H1 (cell line): ENCODE measurements at regions not wholly inside any gene's neighbourhood (a gene's known extent, or its start where the extent isn't known, plus 50 kb on each side); places are given as distances from the start of the nearest gene placed in this dataset.
A peak's percentile ranks its signal among the peaks of the same experiment; 100 is the strongest.

Experiments
- CTCF ChIA-PET: fragments of 300-600 bp; sonication (Branson Sonifier 250); formaldehyde crosslinking; loops from one replicate; lab custom pipeline; 2021; ENCODE audit not compliant: partially characterized antibody; lab: Charles Lee
- POLR2A ChIA-PET: fragments of 300-600 bp; sonication (Branson Sonifier 250); formaldehyde crosslinking; loops from one replicate; lab custom pipeline; 2021; ENCODE audit warnings: inconsistent platforms; ENCODE audit not compliant: partially characterized antibody; lab: Charles Lee
- DNase-seq, 2 experiments: peaks; one replicate each; pipeline versions ENCODE4 v3.0.0 to v3.0.0-alpha.2; 2010 to 2022; ENCODE audit warnings: low spot score in 2 of 2, low read depth in 1 of 2, mixed read lengths in 1 of 2
- FAIRE-seq: peaks from 2 replicates; lab custom pipeline; 2011; peaks lifted over from hg19 to GRCh38; lab: Jason Lieb, UNC
- H2AFZ ChIP-seq: 2 replicates; pipeline ENCODE4 v1.8.1; 2012; ENCODE audit warnings: low read length, inconsistent platforms
- H2AK5ac ChIP-seq: 2 replicates; pipeline ENCODE4 v1.6.1; 2013; ENCODE audit warnings: low read depth, low read length
- H2BK120ac ChIP-seq: replicated peaks from 2 replicates; pipeline ENCODE3; 2013; ENCODE audit warnings: low read depth, low read length, inconsistent platforms
- H2BK12ac ChIP-seq: 2 replicates; pipeline ENCODE4 v1.6.1; 2013; ENCODE audit warnings: low read depth, low read length
- H2BK15ac ChIP-seq: 2 replicates; pipeline ENCODE4 v1.6.1; 2013; ENCODE audit warnings: low read length
- H2BK20ac ChIP-seq: 2 replicates; pipeline ENCODE4 v1.6.1; 2013; ENCODE audit warnings: low read length
- H2BK5ac ChIP-seq: 2 replicates; pipeline ENCODE4 v1.6.1; 2013; ENCODE audit warnings: low read depth, low read length
- H3K14ac ChIP-seq: 2 replicates; pipeline ENCODE4 v1.6.1; 2013; ENCODE audit warnings: inconsistent platforms; ENCODE audit not compliant: insufficient read length
- H3K18ac ChIP-seq: 2 replicates; pipeline ENCODE4 v1.6.1; 2013; ENCODE audit warnings: low read length; ENCODE audit errors: extremely low read depth
- H3K23ac ChIP-seq: 2 replicates; pipeline ENCODE4 v1.6.1; 2013; ENCODE audit warnings: inconsistent platforms; ENCODE audit not compliant: insufficient read length
- H3K23me2 ChIP-seq: 2 replicates; pipeline ENCODE4 v1.6.1; 2013; ENCODE audit warnings: low read depth, low read length
- H3K27ac ChIP-seq: 2 replicates; pipeline ENCODE4 v1.6.1; 2011; ENCODE audit warnings: low read depth, low read length, inconsistent platforms
- H3K27me3 ChIP-seq, 4 experiments: replicated peaks in 1 of 4; 1 replicate in 1 of 4; 2 replicates in 3 of 4; pipeline versions ENCODE4 v1.6.1 to v1.8.1; 2011 to 2013; ENCODE audit warnings: low read length in 3 of 4, mild to moderate bottlenecking in 3 of 4, inconsistent platforms in 2 of 4, mixed read lengths in 2 of 4, moderate library complexity in 1 of 4; ENCODE audit not compliant: control insufficient read depth in 3 of 4, insufficient read depth in 3 of 4; ENCODE audit errors: extremely low read depth in 1 of 4
- H3K36me3 ChIP-seq, 4 experiments: 2 replicates each; pipeline versions ENCODE4 v1.6.1 to v1.8.1; 2011 to 2013; ENCODE audit warnings: mild to moderate bottlenecking in 4 of 4, low read length in 3 of 4, moderate library complexity in 2 of 4, control low read depth in 1 of 4, inconsistent platforms in 1 of 4; ENCODE audit not compliant: insufficient read depth in 4 of 4, control insufficient read depth in 2 of 4
- H3K4ac ChIP-seq: replicated peaks from 2 replicates; pipeline ENCODE3; 2013; ENCODE audit warnings: low read length, low read depth, mixed read lengths, inconsistent platforms; ENCODE audit not compliant: insufficient read length
- H3K4me1 ChIP-seq, 4 experiments: replicated peaks in 1 of 4; 1 replicate in 1 of 4; 2 replicates in 3 of 4; pipeline versions ENCODE4 v1.6.1 to v1.8.1; 2011 to 2013; ENCODE audit warnings: low read length in 3 of 4, inconsistent platforms in 2 of 4, mixed read lengths in 1 of 4; ENCODE audit not compliant: insufficient read depth in 4 of 4, control insufficient read depth in 3 of 4
- H3K4me2 ChIP-seq, 2 experiments: 2 replicates each; pipeline versions ENCODE4 v1.6.1 to v1.8.1; 2011 to 2013; ENCODE audit warnings: low read depth in 2 of 2, low read length in 2 of 2, control low read depth in 1 of 2, inconsistent platforms in 1 of 2, mild to moderate bottlenecking in 1 of 2; ENCODE audit not compliant: insufficient read depth in 1 of 2
- H3K4me3 ChIP-seq, 4 experiments: fragments of 200-600, 300-600 bp in 1 of 4; sonication (generic), shearing (Covaris generic), sonication (Bioruptor Twin) in 1 of 4; 2 replicates each; pipeline versions ENCODE4 v1.5.1 to v1.8.1; 2011 to 2016; ENCODE audit warnings: low read length in 4 of 4, low read depth in 3 of 4, control low read depth in 2 of 4, inconsistent platforms in 2 of 4, mild to moderate bottlenecking in 2 of 4, mixed read lengths in 1 of 4, moderate library complexity in 1 of 4; ENCODE audit not compliant: insufficient read depth in 2 of 4; ENCODE audit errors: extremely low read depth in 1 of 4
- H3K56ac ChIP-seq: replicated peaks from 2 replicates; pipeline ENCODE3; 2013; ENCODE audit warnings: low read depth, mild to moderate bottlenecking, mixed read lengths, low read length, inconsistent platforms; ENCODE audit not compliant: insufficient read length
- H3K79me1 ChIP-seq: 2 replicates; pipeline ENCODE4 v1.6.1; 2013; ENCODE audit warnings: low read depth, low read length, control low read depth
- H3K79me2 ChIP-seq, 2 experiments: 2 replicates each; pipeline versions ENCODE4 v1.6.1 to v1.8.1; 2012 to 2013; ENCODE audit warnings: low read length in 2 of 2, mild to moderate bottlenecking in 2 of 2, inconsistent platforms in 1 of 2; ENCODE audit not compliant: insufficient read depth in 2 of 2, control insufficient read depth in 1 of 2
- H3K9ac ChIP-seq, 4 experiments: replicated peaks in 1 of 4; 1 replicate in 1 of 4; 2 replicates in 3 of 4; pipeline versions ENCODE4 v1.6.1 to v1.8.1; 2011 to 2013; ENCODE audit warnings: low read depth in 3 of 4, low read length in 3 of 4, control low read depth in 2 of 4, mild to moderate bottlenecking in 2 of 4, moderate library complexity in 2 of 4, inconsistent platforms in 1 of 4; ENCODE audit errors: extremely low read depth in 1 of 4
- H3K9me3 ChIP-seq, 2 experiments: 2 replicates each; pipeline versions ENCODE4 v1.6.1 to v1.8.1; 2012 to 2013; ENCODE audit warnings: mild to moderate bottlenecking in 2 of 2, moderate library complexity in 2 of 2, control low read depth in 1 of 2, inconsistent platforms in 1 of 2, low read depth in 1 of 2, low read length in 1 of 2, mixed read lengths in 1 of 2; ENCODE audit not compliant: insufficient read depth in 2 of 2
- H4K20me1 ChIP-seq, 2 experiments: replicated peaks in 1 of 2; 2 replicates each; pipeline versions ENCODE3 to v1.8.1; 2011 to 2013; ENCODE audit warnings: inconsistent platforms in 2 of 2, low read length in 2 of 2, mild to moderate bottlenecking in 1 of 2; ENCODE audit not compliant: insufficient read depth in 2 of 2, control insufficient read depth in 1 of 2
- H4K5ac ChIP-seq: 2 replicates; pipeline ENCODE4 v1.6.1; 2013; ENCODE audit warnings: low read length, low read depth, mixed read lengths, inconsistent platforms; ENCODE audit not compliant: insufficient read length
- H4K8ac ChIP-seq: 2 replicates; pipeline ENCODE4 v1.8.0; 2013; ENCODE audit warnings: mild to moderate bottlenecking, moderate library complexity, low read length, inconsistent platforms; ENCODE audit not compliant: insufficient read depth; ENCODE audit errors: extremely low read depth
- H4K91ac ChIP-seq: replicated peaks from 2 replicates; pipeline ENCODE3; 2013; ENCODE audit warnings: low read length, mixed read lengths, inconsistent platforms; ENCODE audit not compliant: insufficient read length
- BCL11A ChIP-seq, 2 experiments: IDR thresholded peaks; one replicate each; pipeline ENCODE4 v1.6.1; 2011; ENCODE audit warnings: low read depth in 2 of 2, low read length in 2 of 2, mild to moderate bottlenecking in 2 of 2
- CTCF ChIP-seq, 3 experiments: IDR thresholded peaks; 1 replicate in 2 of 3; 2 replicates in 1 of 3; pipeline versions ENCODE4 v1.5.1 to v1.6.1; 2011; ENCODE audit warnings: low read length in 3 of 3, mild to moderate bottlenecking in 3 of 3, inconsistent platforms in 2 of 3, low read depth in 1 of 3, moderate library complexity in 1 of 3; ENCODE audit not compliant: insufficient read depth in 1 of 3; ENCODE audit errors: control extremely low read depth in 1 of 3
- EGR1 ChIP-seq: IDR thresholded peaks from 2 replicates; pipeline ENCODE4 v1.6.1; 2011; ENCODE audit warnings: low read depth, low read length, borderline replicate concordance
- EZH2 ChIP-seq: fragments of 200-600 bp; sonication (generic); IDR thresholded peaks from 2 replicates; pipeline ENCODE4 v1.7.1; 2012; ENCODE audit warnings: low read depth, mild to moderate bottlenecking, moderate library complexity, low read length, inconsistent platforms; ENCODE audit not compliant: severe bottlenecking
- JUND ChIP-seq: IDR thresholded peaks from 2 replicates; pipeline ENCODE4 v1.6.1; 2011; ENCODE audit warnings: mild to moderate bottlenecking, improper control_type of control experiment, low read length
- YY1 ChIP-seq: IDR thresholded peaks from 2 replicates; pipeline ENCODE4 v1.6.1; 2011; ENCODE audit warnings: low read depth, mild to moderate bottlenecking, low read length
- WGBS, 2 experiments: shearing (Covaris generic) in 1 of 2; methylation state at CpG; one replicate each; pipeline versions ENCODE4 v1.1.6 to v1.1.7; 2013 to 2015; ENCODE audit warnings: low lambda C conversion rate in 2 of 2, mixed read lengths in 2 of 2, inconsistent platforms in 1 of 2, low coverage in 1 of 2, missing lambda C conversion rate in 1 of 2; ENCODE audit not compliant: insufficient replicate concordance in 2 of 2, insufficient coverage in 1 of 2, insufficient read length in 1 of 2; ENCODE audit errors: extremely low coverage in 1 of 2, missing lambda C conversion rate in 1 of 2; 5-methylcytosine and 5-hydroxymethylcytosine counted together

GRCh38 chr6:27830212-27830599 is 82.0 kb downstream of the OR2B2 start:
- CTCF ChIA-PET: interaction anchor here (0.7 to 1.3 kb wide), 2 partner anchors 23 to 38 kb away, joined by 3 to 4 read pairs; a partner anchor contains a TSS
- Histone ChIP-seq H3K9ac (peak overlapping the region; percentile 81 to 98 (median 98)), H3K36me3 (peaks cover 0 to 13% (median 5%) of the 10 kb centered on the region in 4 experiments; a peak in 4 of 8 replicates)

More at GRCh38 chr6:27830212-27830599, 82.0 kb downstream of the OR2B2 start:
- Histone ChIP-seq H3K79me2 (peaks cover 0 to 3% of the 10 kb centered on the region in 2 experiments; a peak in 1 of 4 replicates), H3K18ac (no peak overlapping the region), H4K5ac (peak overlapping the region; percentile 90), H3K27ac (peak overlapping the region; percentile 97), H3K4me1 (peaks cover 0 to 3% (median 0%) of the 10 kb centered on the region in 4 experiments; a peak in 1 of 7 replicates), H3K4me2 (peak overlapping the region; percentile 69 to 82), H3K4ac (no peak overlapping the region), H3K4me3 (peak overlapping the region; percentile 64 to 93 (median 84)), H2AK5ac (no peak overlapping the region), H2AFZ (no peak overlapping the region), H2BK5ac (peak overlapping the region; percentile 95), H3K9me3 (peaks cover 8 to 13% of the 10 kb centered on the region in 2 experiments; a peak in 3 of 4 replicates), H3K56ac (peak overlapping the region; percentile 98), H2BK20ac (no peak overlapping the region), H3K23me2 (peaks cover 7% of the 10 kb centered on the region; the same call in 1 of the 2 replicates), H4K91ac (peak overlapping the region; percentile 4), H3K79me1 (no peaks in the 10 kb centered on the region), H4K8ac (no peak overlapping the region), H3K23ac (no peak overlapping the region), H2BK12ac (no peak overlapping the region; the same call in 1 of the 2 replicates), H2BK15ac (no peak overlapping the region), H4K20me1 (no peaks in the 10 kb centered on the region), H3K27me3 (no peaks in the 10 kb centered on the region), H3K14ac (peak overlapping the region; percentile 74), H2BK120ac (no peak overlapping the region)
- 4% methylated on average over 5 of the region's 5 CpGs; no CpG with 5 or more reads in 1 of the 2 experiments for WGBS, 2 experiments
- FAIRE-seq (no peak), DNase-seq (no peak)
- TF ChIP-seq EGR1 (no peak), JUND (no peak), YY1 (no peak), EZH2 (no peak), BCL11A (IDR thresholded peaks at IDR 0.05; ENCODE audit: low read depth in 2 of 2, low read length in 2 of 2) (no peak), CTCF (IDR thresholded peaks at IDR 0.05; ENCODE audit: control extremely low read depth in 1 of 3, insufficient read depth in 1 of 3, low read depth in 1 of 3, low read length in 3 of 3) (no peak)
- POLR2A ChIA-PET: interaction anchor here (0.6 to 15.8 kb wide), 23 partner anchors 8 to 1810 kb away, joined by 3 to 2035 read pairs (median 9); a partner anchor contains a TSS
